GM18502 (cell line): ENCODE measurements at regions not wholly inside any gene's neighbourhood (a gene's known extent, or its start where the extent isn't known, plus 50 kb on each side); places are given as distances from the start of the nearest gene placed in this dataset.
"Not testable (repeated sequence)": the region's sequence is repeated elsewhere in the genome, so short reads cannot be mapped to it uniquely, and the experiment has no call there.

ENCODE experiments used
- ATAC-seq: cut with Tn5 transposase; IDR thresholded peaks from one replicate; pipeline ENCODE4 v1.9.1; 2021; ENCODE audit warnings: mild to moderate bottlenecking; ENCODE audit not compliant: unreplicated experiment, poor library complexity

GRCh38 chr11:98277251-98277912, 743.4 kb upstream of the CNTN5 start:
- ATAC-seq, result no peak

DNA sequence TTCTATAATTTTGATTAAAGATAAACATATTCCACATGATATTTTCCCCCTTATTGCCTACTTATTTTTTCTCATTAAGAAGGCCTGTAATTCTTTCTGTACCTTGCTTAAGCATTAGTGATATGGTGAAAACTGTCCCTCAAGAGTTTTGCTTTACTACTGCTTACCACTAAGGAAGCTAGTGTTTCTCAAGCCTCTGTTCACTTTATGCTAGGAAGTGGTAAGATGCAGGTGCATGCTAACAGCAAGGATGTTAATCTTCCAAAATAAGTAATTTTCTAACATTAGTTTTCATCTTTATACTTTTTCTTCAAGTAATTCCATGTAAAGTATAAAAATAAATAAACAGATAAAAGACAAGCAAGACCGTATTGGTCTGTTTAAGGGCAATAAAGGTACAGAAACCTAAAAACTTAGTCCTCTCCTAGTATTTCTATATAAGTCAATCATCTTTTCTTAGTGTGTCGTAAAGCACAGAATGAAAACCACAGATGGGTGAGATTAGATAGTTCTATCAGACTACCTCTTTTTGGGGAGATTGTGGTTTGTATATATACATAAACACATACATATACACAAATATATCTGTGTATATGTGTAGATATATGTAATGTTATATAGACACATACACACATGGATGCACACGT, 731.0 kb upstream of the CNTN5 start:
- ATAC-seq, result no peak

GRCh38 chr11:98296091-98296880, 724.5 kb upstream of the CNTN5 start:
- no peak for ATAC-seq

GRCh38 chr11:98300719-98301118, 720.0 kb upstream of the CNTN5 start:
- no peak for ATAC-seq

GRCh38 chr11:98307827-98308491, 712.8 kb upstream of the CNTN5 start:
- no peak for ATAC-seq

DNA sequence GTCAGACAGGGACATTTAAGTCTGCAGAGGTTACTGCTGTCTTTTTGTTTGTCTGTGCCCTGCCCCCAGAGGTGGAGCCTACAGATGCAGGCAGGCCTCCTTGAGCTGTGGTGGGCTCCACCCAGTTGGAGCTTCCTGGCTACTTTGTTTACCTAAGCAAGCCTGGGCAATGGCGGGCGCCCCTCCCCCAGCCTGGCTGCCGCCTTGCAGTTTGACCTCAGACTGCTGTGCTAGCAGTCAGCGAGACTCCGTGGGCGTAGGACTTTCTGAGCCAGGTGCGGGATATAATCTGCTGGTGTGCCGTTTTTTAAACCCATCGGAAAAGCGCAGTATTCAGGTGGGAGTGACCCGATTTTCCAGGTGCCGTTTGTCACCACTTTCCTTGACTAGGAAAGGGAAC, 690.4 kb upstream of the CNTN5 start:
- not testable (repeated sequence) for ATAC-seq

- no peak for ATAC-seq
Observed at GRCh38 chr11:98358551-98358950, 662.2 kb upstream of the CNTN5 start.

DNA sequence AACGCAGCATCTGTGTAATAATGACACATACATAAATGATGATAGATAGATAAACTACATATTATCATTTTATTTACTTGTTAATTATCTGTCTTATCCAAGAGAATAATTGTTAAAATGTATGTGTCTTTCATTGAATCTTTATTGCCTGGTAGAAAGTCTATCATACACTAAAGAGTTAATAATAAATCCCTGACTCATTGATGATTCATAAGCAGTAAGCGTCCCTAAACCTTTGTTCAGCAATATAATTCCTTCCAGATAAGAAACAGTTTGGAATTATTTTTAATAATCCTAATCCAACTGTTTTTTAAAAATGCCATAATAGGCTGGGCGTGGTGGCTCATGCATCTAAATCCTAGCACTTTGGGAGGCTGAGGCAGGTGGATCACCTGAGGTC, 655.6 kb upstream of the CNTN5 start:
- ATAC-seq, result no peak

DNA sequence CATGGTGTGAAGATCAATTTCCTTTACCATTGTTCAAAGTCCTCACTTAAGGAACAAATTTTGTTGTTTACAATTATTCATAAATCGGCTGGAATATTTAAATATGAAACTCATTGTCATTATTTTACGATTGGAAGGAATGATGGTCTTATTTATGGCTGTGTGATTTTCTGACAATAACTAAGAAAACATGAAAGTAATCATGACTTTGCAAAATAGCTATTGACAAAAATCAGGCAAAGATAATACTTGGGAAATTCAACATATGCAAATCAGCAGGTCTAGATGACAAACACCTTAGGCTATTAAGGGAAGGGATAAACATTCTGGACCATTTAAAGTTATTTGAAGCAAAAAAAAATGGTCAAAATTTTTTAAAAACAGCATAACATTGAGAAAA, 654.8 kb upstream of the CNTN5 start:
- no peak for ATAC-seq

DNA sequence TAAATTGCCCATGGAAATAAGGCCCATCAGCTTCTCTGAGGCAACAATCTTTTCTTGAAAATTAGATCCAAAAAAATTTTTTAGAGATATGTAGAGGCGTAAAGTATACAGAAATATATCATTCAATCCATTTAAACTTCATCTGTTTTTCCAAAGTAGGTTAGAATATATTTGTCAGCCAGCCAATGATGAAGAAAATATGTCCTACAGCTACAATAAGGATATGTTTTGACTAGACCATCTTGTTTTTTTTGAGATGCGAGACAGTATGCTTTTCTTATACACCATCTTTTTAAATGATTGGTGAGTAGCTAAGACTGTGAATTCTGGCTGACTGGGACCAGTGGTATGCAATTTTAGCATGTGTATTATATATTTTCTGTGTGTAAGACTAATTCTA, 630.4 kb upstream of the CNTN5 start:
- no peak for ATAC-seq

DNA sequence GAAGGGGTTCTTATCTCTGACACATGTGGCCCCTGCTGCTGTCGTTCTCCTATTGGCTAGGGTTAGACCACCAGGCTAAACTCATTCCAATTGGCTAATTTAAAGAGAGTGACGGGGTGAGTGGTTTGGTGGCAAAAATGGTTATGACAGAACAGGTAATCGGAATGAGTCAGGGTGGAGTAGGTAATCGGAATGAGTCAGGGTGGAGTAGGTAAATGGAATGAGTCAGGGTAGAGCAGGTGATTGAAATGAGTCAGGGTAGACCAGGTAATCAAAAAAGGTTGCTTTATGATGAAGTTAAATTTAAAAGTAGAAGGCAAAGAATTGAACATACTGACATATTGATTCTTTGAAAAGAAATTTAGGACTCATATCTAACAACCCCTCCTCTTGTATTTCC, 626.2 kb upstream of the CNTN5 start:
- ATAC-seq, result not testable (repeated sequence)

DNA sequence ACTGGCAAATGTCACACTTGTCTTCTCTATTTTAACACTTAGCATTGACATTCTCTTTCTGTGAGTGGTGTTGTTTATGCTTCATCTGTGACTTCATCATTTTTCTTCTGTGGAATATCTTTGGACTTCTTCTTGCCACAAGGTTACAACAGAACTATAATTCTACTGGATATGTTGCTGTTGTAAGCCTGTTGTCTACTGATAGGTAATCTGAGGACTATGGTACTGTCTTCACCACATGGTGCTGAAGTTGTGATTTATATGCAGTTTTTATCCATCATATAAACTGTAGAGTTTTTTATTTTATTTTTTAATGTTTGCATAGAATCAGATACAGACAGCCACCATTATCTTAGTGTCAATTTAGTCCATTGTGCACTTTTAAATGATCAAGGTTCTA, 622.2 kb upstream of the CNTN5 start:
- no peak for ATAC-seq

DNA sequence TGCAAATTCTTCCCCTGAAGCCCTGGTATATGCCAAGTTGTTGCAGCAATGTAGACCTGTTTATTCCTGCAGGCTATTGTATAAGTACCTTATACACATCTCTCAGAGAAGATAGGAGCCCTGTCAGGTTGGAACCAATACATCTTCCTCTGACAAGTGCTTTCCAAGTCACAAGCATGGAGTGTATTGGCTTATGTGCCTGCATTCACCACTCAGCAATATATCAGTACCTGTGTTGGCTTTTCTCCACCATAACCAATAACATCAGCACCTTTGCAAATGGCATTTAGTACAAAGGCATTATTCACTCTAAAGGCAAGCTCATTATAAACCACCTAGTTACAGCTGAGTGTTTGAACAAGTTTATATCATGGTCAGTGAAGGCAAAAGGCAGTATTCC, 611.7 kb upstream of the CNTN5 start:
- no peak for ATAC-seq

- no peak for ATAC-seq
Observed at GRCh38 chr11:98411777-98412176, 609.0 kb upstream of the CNTN5 start.

GRCh38 chr11:98417256-98417755, 603.4 kb upstream of the CNTN5 start:
- ATAC-seq, result no peak

DNA sequence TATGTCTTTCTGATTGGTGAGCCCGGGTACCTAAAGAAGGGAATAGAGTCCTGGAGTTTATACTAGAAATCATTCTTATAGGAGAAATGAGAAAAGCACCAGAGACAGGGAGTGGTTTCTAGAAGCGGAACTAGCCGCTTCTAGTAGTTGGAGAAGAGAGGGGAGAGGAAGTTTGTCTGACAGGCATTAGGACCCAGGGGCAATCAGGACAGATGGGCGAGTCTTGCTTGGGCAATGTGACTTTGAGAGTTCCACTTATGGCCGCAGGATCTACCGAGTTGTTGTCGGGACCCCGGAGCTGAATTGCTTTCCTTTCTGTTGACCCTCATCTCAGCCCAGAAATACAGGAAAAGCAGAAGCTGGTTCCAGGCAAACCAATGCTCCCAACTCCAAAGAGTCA, 596.8 kb upstream of the CNTN5 start:
- ATAC-seq, result no peak

DNA sequence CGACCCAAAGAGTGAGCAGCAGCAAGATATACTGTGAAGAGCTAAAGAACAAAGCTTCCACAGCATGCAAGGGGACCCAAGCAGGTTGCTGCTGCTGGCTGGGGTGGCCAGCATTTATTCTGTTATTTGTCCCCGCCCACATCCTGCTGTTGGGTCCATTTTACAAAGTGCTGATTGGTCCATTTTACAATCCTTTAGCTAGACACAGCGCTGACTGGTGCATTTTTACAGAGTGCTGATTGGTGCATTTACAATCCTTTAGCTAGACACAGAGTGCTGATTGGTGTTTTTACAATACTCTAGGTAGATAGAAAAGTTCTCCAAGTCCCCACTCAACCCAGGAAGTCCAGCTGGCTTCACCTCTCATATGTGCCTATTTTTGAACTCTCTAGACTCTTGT, 596.0 kb upstream of the CNTN5 start:
- ATAC-seq, result not testable (repeated sequence)

- ATAC-seq, result no peak
Observed at GRCh38 chr11:98431463-98432359, 589.0 kb upstream of the CNTN5 start.

DNA sequence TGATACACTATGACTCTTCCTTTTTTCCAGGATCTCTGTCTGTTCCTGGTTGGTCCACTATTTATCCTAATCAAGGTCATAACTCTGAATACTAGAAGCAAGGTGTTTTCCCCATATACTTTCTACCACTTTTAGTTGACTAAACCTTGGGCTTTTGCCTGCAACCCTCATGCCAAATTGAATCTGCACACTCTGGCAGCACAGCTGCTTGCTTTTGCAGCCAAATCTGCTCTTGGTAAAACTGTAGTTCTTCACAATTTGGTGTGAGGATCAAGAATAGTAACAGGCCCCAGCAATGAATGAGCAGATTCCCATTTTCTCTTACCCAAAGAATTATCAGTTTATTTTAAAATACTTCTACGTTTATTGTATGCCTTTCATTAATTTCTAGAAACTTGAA, 586.5 kb upstream of the CNTN5 start:
- ATAC-seq, result no peak

DNA sequence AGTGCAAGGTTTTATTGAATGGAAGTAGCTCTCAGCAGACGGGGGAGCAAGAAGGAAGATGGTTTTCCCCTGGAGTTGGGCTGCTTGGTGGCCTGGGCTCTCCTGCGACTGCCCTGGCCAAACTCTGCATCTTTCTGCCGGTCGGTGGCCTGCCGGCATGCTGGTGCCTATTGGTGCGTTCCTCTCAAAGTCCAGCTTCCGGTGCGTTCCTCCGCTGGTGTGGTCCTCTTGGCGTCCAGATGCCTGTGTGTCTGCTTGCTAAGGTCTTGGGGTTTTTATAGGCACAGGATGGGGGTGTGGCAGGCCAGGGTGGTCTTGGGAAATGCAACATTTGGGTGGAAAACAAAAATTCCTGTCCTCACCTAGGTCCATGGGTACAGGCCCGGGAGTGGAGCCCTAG, 567.4 kb upstream of the CNTN5 start:
- no peak for ATAC-seq
